K562 (cell line): ENCODE measurements at regions not wholly inside any gene's neighbourhood (a gene's known extent, or its start where the extent isn't known, plus 50 kb on each side); places are given as distances from the start of the nearest gene placed in this dataset.

ENCODE experiments used
- ATAC-seq: fragments of 200-7000 bp; cut with Tn5 transposase; 3 replicates; pipeline ENCODE4 v1.9.1; 2020; ENCODE audit warnings: moderate library complexity
- BruUV-seq: library from RNA; stranded (reverse); fragments of 400-500 nt; replicated peaks from 2 replicates; lab custom pipeline; 2021; lab: Mats Ljungman, UMichigan
- CTCF ChIA-PET: fragments of 300-600 bp; formaldehyde crosslinking; extraction: SDS; loops from one replicate; lab custom pipeline; 2021; ENCODE audit warnings: low intra/inter-chr PET ratio; lab: Yijun Ruan, JAX
- POLR2A ChIA-PET: fragments of 300-600, 350-650 bp; sonication (Branson Sonifier 250); formaldehyde crosslinking; extraction: SDS; loops from one replicate; lab custom pipeline; 2021; ENCODE audit warnings: antibody characterized with exemption, inconsistent platforms; lab: Yijun Ruan, JAX
- DNase-seq, 4 experiments: peaks; one replicate each; pipeline versions ENCODE4 v3.0.0 to v3.0.0-alpha.2; 2011 to 2018; ENCODE audit warnings: low spot score in 3 of 4, mixed read lengths in 3 of 4; ENCODE audit errors: extremely low read depth in 1 of 4
- FAIRE-seq: peaks from 2 replicates; lab custom pipeline; 2011; peaks lifted over from hg19 to GRCh38; lab: Jason Lieb, UNC
- H2AFZ ChIP-seq: 2 replicates; pipeline ENCODE4 v1.6.0; 2011; ENCODE audit warnings: low read depth, low read length, control low read depth, inconsistent platforms
- H3K27ac ChIP-seq: fragments of 200-600 bp; 3 replicates; pipeline ENCODE4 v1.8.0; 2011; ENCODE audit warnings: low read depth, mild to moderate bottlenecking, control low read depth, inconsistent platforms, low read length, moderate library complexity, mixed read lengths; ENCODE audit errors: extremely low read depth
- H3K27me3 ChIP-seq, 2 experiments: fragments of 300-600 bp in 1 of 2; 2 replicates in 1 of 2; 3 replicates in 1 of 2; pipeline versions ENCODE4 v1.6.0 to v1.8.0; 2011; ENCODE audit warnings: inconsistent platforms in 2 of 2, low read length in 2 of 2, mild to moderate bottlenecking in 1 of 2, mixed read lengths in 1 of 2, moderate library complexity in 1 of 2; ENCODE audit not compliant: control insufficient read depth in 2 of 2, insufficient read depth in 2 of 2
- H3K36me3 ChIP-seq: fragments of 300-600 bp; 3 replicates; pipeline ENCODE4 v1.8.0; 2011; ENCODE audit warnings: mild to moderate bottlenecking, low read length, inconsistent platforms; ENCODE audit not compliant: control insufficient read depth, insufficient read depth
- H3K4me1 ChIP-seq, 2 experiments: fragments of 200-600 bp in 1 of 2; replicated peaks in 1 of 2; 2 replicates in 1 of 2; 3 replicates in 1 of 2; pipeline versions ENCODE4 v1.5.1 to v1.8.0; 2011; ENCODE audit warnings: inconsistent platforms in 2 of 2, low read length in 2 of 2, mild to moderate bottlenecking in 1 of 2, mixed read lengths in 1 of 2, moderate library complexity in 1 of 2; ENCODE audit not compliant: control insufficient read depth in 2 of 2, insufficient read depth in 2 of 2
- H3K4me2 ChIP-seq: 2 replicates; pipeline ENCODE4 v1.6.1; 2011; ENCODE audit warnings: low read length, control low read depth, inconsistent platforms, mixed read lengths; ENCODE audit not compliant: insufficient read depth
- H3K4me3 ChIP-seq: fragments of 200-600 bp; sonication (generic), shearing (Covaris generic); 2 replicates; pipeline ENCODE4 v1.5.1; 2016; ENCODE audit warnings: control low read depth, inconsistent platforms
- H3K79me2 ChIP-seq: fragments of 200-600 bp; 3 replicates; pipeline ENCODE4 v1.8.0; 2011; ENCODE audit warnings: low read length, inconsistent platforms; ENCODE audit not compliant: control insufficient read depth, insufficient read depth
- H3K9ac ChIP-seq, 2 experiments: 2 replicates each; pipeline versions ENCODE4 v1.6.0 to v1.6.1; 2011; ENCODE audit warnings: low read depth in 2 of 2, low read length in 2 of 2, control low read depth in 1 of 2, inconsistent platforms in 1 of 2, mild to moderate bottlenecking in 1 of 2, mixed read lengths in 1 of 2; ENCODE audit not compliant: insufficient read depth in 1 of 2
- H3K9me1 ChIP-seq: one replicate; pipeline ENCODE4 v1.6.0; 2011; ENCODE audit warnings: inconsistent platforms, mild to moderate bottlenecking, low read length, moderate library complexity; ENCODE audit not compliant: control insufficient read depth, insufficient read depth
- H3K9me3 ChIP-seq: replicated peaks from 2 replicates; pipeline ENCODE4 v1.5.1; 2011; ENCODE audit warnings: low read depth, low read length, inconsistent platforms; ENCODE audit not compliant: control insufficient read depth, insufficient read depth
- H4K20me1 ChIP-seq: replicated peaks from 2 replicates; pipeline ENCODE4 v1.6.1; 2011; ENCODE audit warnings: low read length, inconsistent platforms, mixed read lengths; ENCODE audit not compliant: control insufficient read depth, insufficient read depth
- ASH1L ChIP-seq: fragments of 450-650 bp; IDR thresholded peaks from 2 replicates; pipeline ENCODE4 v1.6.1; 2018; ENCODE audit warnings: borderline replicate concordance, mild to moderate bottlenecking, low read depth; ENCODE audit not compliant: partially characterized antibody
- ELF4 ChIP-seq: fragments of 450-650 bp; formaldehyde crosslinking; IDR thresholded peaks from 2 replicates; pipeline ENCODE4 v1.4.0; 2022; ENCODE audit warnings: missing genetic modification characterization
- NONO ChIP-seq, 2 experiments: fragments of 200-400 bp in 1 of 2; fragments of 450-650 bp in 1 of 2; formaldehyde crosslinking in 1 of 2; IDR thresholded peaks; 2 replicates each; pipeline ENCODE4 v1.6.1; 2017; ENCODE audit warnings: low read depth in 2 of 2, mild to moderate bottlenecking in 2 of 2, moderate library complexity in 2 of 2, low read length in 1 of 2
- THRB ChIP-seq: fragments of 450-650 bp; formaldehyde crosslinking; conservative IDR thresholded peaks from 2 replicates; pipeline ENCODE4 v1.4.0; 2022; ENCODE audit warnings: mild to moderate bottlenecking, missing genetic modification characterization
- ZNF12 ChIP-seq: sonication (generic); formaldehyde crosslinking; IDR thresholded peaks from 2 replicates; pipeline ENCODE4 v1.4.0; 2020; ENCODE audit warnings: mild to moderate bottlenecking, missing genetic modification reagents
- ZNF76 ChIP-seq: fragments of 250-450 bp; sonication (Bioruptor Pico); IDR thresholded peaks from 2 replicates; pipeline ENCODE4 v1.4.0; 2020; ENCODE audit warnings: mild to moderate bottlenecking, moderate library complexity, borderline replicate concordance
- ZNF778 ChIP-seq: fragments of 450-650 bp; formaldehyde crosslinking; IDR thresholded peaks from 2 replicates; pipeline ENCODE4 v1.4.0; 2020; ENCODE audit warnings: mild to moderate bottlenecking, moderate library complexity
- WGBS: fragments of 100-300 bp; shearing (Covaris generic); methylation state at CpG from one replicate; pipeline ENCODE4 v1.1.6; 2016; ENCODE audit warnings: low coverage, mixed read lengths; ENCODE audit not compliant: insufficient coverage; ENCODE audit errors: missing lambda C conversion rate; 5-methylcytosine and 5-hydroxymethylcytosine counted together
- in situ Hi-C: fragments of 300-500 bp; cut with MboI; formaldehyde crosslinking; loops from 4 replicates; pipeline ENCODE4 v1.15.0; 2018; ENCODE audit warnings: inconsistent platforms, mixed read lengths
- intact Hi-C: fragments of 100-400 bp; cut with micrococcal nuclease; formaldehyde crosslinking; loops from 2 replicates; pipeline ENCODE4 v1.14.2; 2022
- TF ChIP-seq, protein P1 (sequence below): IDR thresholded peaks from 3 replicates; pipeline ENCODE4 v1.6.1; 2011; ENCODE audit warnings: borderline replicate concordance, mild to moderate bottlenecking; ENCODE audit not compliant: insufficient read length, insufficient read depth

DNA sequence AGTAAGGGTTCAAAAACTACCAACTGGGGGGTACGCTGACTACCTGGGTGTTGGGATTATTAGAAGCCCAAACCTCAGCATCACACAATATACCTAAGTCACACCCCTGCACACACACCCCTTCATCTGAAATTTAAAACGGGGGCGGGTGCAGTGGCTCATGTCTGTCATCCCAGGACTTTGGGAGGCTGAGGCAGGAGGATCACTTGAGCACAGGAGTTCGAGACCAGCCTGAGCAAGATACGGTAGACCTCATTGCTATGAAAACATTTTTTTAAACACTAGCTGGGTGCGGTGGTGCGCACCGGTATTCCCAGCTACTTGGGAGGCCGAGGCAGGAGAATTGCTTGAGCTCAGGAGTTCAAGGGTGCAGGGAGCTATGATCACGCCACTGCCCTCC lies 331.0 kb downstream of the ASMT start:
- ATAC-seq, result no peak
- no peaks in the 10 kb centered on the region for H3K9me3 ChIP-seq
- H3K27ac ChIP-seq, result no peak overlapping the region
- no peak for FAIRE-seq
- no peak overlapping the region for H3K4me3 ChIP-seq
- 41% methylated on average over 9 of the region's 10 CpGs for WGBS
- H3K4me1 ChIP-seq, result no peaks in the 10 kb centered on the region
- no TSS peak for BruUV-seq
- intact Hi-C loops (no loop called here), in situ Hi-C loops (loop anchor here (10.0 to 25.0 kb wide), 3 partner anchors 316 to 666 kb away; no protein-coding TSS in a partner anchor)
- H3K4me2 ChIP-seq, result no peak overlapping the region
- no peaks in the 10 kb centered on the region for H3K36me3 ChIP-seq
- H3K9ac ChIP-seq, result no peak overlapping the region
- no peak overlapping the region for H2AFZ ChIP-seq
- no peaks in the 10 kb centered on the region for H3K27me3 ChIP-seq
- no peaks in the 10 kb centered on the region for H4K20me1 ChIP-seq
- ChIA-PET CTCF (no interaction called here), POLR2A (no interaction called here)
- DNase-seq, result no peak
- TF ChIP-seq ZNF76 (CRISPR knock-in tag) (no peak), NONO (IDR thresholded peaks at IDR 0.05; ENCODE audit: low read depth in 2 of 2, low read length in 1 of 2) (no peak), ZNF12 (CRISPR knock-in tag) (no peak), THRB (CRISPR knock-in tag) (no peak), ZNF778 (CRISPR knock-in tag) (no peak), ELF4 (CRISPR knock-in tag) (no peak), ASH1L (no peak)
- TF ChIP-seq, protein P1, sequence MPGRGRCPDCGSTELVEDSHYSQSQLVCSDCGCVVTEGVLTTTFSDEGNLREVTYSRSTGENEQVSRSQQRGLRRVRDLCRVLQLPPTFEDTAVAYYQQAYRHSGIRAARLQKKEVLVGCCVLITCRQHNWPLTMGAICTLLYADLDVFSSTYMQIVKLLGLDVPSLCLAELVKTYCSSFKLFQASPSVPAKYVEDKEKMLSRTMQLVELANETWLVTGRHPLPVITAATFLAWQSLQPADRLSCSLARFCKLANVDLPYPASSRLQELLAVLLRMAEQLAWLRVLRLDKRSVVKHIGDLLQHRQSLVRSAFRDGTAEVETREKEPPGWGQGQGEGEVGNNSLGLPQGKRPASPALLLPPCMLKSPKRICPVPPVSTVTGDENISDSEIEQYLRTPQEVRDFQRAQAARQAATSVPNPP, result no peak
- TF ChIP-seq, all 486 proteins: peak for 0
- no peaks in the 10 kb centered on the region for H3K79me2 ChIP-seq
- H3K9me1 ChIP-seq, result no peaks in the 10 kb centered on the region
